C4-2B (cell line): ENCODE measurements at regions not wholly inside any gene's neighbourhood (a gene's known extent, or its start where the extent isn't known, plus 50 kb on each side); places are given as distances from the start of the nearest gene placed in this dataset.

ENCODE experiments used
- H3K27ac ChIP-seq: fragments of 450-650 bp; 2 replicates; pipeline ENCODE4 v1.5.1; 2017
- ZFX ChIP-seq: fragments of 450-650 bp; IDR thresholded peaks from 2 replicates; pipeline ENCODE4 v1.6.1; 2017
- TF ChIP-seq, protein P1 (sequence below): fragments of 450-650 bp; conservative IDR thresholded peaks from 2 replicates; pipeline ENCODE4 v1.5.1; 2017; ENCODE audit warnings: mild to moderate bottlenecking

GRCh38 chr2:239897596-239898235, 127.4 kb downstream of the NDUFA10 start:
- TF ChIP-seq ZFX: no peak
- TF ChIP-seq, protein P1, sequence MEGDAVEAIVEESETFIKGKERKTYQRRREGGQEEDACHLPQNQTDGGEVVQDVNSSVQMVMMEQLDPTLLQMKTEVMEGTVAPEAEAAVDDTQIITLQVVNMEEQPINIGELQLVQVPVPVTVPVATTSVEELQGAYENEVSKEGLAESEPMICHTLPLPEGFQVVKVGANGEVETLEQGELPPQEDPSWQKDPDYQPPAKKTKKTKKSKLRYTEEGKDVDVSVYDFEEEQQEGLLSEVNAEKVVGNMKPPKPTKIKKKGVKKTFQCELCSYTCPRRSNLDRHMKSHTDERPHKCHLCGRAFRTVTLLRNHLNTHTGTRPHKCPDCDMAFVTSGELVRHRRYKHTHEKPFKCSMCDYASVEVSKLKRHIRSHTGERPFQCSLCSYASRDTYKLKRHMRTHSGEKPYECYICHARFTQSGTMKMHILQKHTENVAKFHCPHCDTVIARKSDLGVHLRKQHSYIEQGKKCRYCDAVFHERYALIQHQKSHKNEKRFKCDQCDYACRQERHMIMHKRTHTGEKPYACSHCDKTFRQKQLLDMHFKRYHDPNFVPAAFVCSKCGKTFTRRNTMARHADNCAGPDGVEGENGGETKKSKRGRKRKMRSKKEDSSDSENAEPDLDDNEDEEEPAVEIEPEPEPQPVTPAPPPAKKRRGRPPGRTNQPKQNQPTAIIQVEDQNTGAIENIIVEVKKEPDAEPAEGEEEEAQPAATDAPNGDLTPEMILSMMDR: no peak
- no peak overlapping the region for H3K27ac ChIP-seq

GRCh38 chr2:239896075-239896474, 129.1 kb downstream of the NDUFA10 start:
- TF ChIP-seq ZFX: no peak
- TF ChIP-seq, protein P1: no peak
- H3K27ac ChIP-seq: no peak overlapping the region

- H3K27ac ChIP-seq: no peak overlapping the region
- TF ChIP-seq ZFX: no peak
Measured at GRCh38 chr2:239895669-239896068, 129.5 kb downstream of the NDUFA10 start.

DNA sequence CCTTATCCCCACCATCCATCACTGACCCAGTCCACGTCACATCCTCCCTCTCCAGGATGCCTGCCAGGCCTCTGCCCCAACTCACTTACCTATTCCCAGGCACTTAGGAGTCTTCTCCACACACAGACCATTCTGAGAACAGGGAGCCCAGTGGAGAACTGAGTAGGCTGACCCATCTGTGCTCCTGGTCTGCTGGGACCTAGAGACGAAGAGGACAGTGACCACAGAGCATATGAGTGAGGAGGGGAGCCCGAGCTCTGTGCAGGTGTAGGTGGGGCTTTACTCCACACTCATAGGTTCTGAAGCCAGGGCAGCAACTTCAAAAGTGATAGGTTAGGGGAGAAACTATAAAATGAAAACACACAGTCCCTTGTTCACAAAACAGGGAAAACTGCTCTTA, 130.0 kb downstream of the NDUFA10 start:
- TF ChIP-seq, protein P1: no peak
- TF ChIP-seq ZFX: no peak

GRCh38 chr2:239894276-239894675, 130.9 kb downstream of the NDUFA10 start:
- TF ChIP-seq ZFX: no peak
- H3K27ac ChIP-seq: no peak overlapping the region

More for the DNA sequence above, 130.0 kb downstream of the NDUFA10 start:
- H3K27ac ChIP-seq: no peak overlapping the region

DNA sequence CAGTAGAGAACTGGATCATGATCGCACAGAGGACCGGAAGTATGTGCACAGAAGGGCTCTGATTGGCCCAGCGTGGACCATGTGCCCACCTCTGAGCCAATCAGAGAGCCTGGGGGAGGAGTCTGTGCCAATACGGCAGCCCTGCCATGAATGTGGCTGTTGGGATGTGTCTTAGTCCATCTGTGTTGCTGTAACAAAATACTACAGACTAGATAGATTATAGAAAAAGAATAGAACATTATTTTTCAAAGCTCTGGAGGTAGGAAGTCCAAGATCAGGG, 132.0 kb downstream of the NDUFA10 start:
- H3K27ac ChIP-seq: no peak overlapping the region
- TF ChIP-seq, protein P1: no peak
- TF ChIP-seq ZFX: no peak

- H3K27ac ChIP-seq: no peak overlapping the region
- TF ChIP-seq, protein P1: no peak
- TF ChIP-seq ZFX: no peak
Measured at GRCh38 chr2:239892441-239893235, 132.5 kb downstream of the NDUFA10 start.

GRCh38 chr2:239891698-239892097, 133.4 kb downstream of the NDUFA10 start:
- TF ChIP-seq, protein P1: no peak
- H3K27ac ChIP-seq: no peak overlapping the region
